ENCODE measurements at regions not wholly inside any gene's neighbourhood (a gene's known extent, or its start where the extent isn't known, plus 50 kb on each side); places are given as distances from the start of the nearest gene placed in this dataset.
"Not testable (repeated sequence)": the region's sequence is repeated elsewhere in the genome, so short reads cannot be mapped to it uniquely, and the experiment has no call there.

- Mint-ChIP-seq H3K4me3 (no peak overlapping the region), H3K9me3 (peaks cover 0 to 39% (median 16%) of the 10 kb centered on the region in 7 donors), H3K27me3 (peaks cover 6% of the 10 kb centered on the region), H3K27ac (no peak overlapping the region), H3K4me1 (no peaks in the 10 kb centered on the region), H3K36me3 (no peaks in the 10 kb centered on the region)
- no peaks in the 10 kb centered on the region for H3K27me3 ChIP-seq (ENCODE audit: control insufficient read depth, insufficient read depth, low read length)
- no peak for ATAC-seq (ENCODE audit: low read depth in 2 of 2)
- peaks cover 10 to 18% of the 10 kb centered on the region in 2 experiments for H3K9me3 ChIP-seq (ENCODE audit: control insufficient read depth in 2 of 2, low read length in 2 of 2)
- H3K4me3 ChIP-seq (ENCODE audit: low read depth, low read length): no peak overlapping the region
- H3K27ac ChIP-seq (ENCODE audit: insufficient read depth, low read length, poor library complexity, severe bottlenecking): no peak overlapping the region
- no peaks in the 10 kb centered on the region for H3K36me3 ChIP-seq (ENCODE audit: control insufficient read depth, insufficient read depth, low read length)
- DNase-seq: no peak
- no peaks in the 10 kb centered on the region for H3K4me1 ChIP-seq (ENCODE audit: control insufficient read depth, insufficient read depth, low read length, poor library complexity, severe bottlenecking)
These were observed 258.9 kb upstream of the OSR1 start for GRCh38 chr2:19617257-19617848.

GRCh38 chr2:19615402-19615801 lies 257.0 kb upstream of the OSR1 start:
- peaks cover 0 to 40% (median 16%) of the 10 kb centered on the region in 7 donors for H3K9me3 Mint-ChIP-seq
- not testable (repeated sequence) for H3K27me3 Mint-ChIP-seq; H3K27ac ChIP-seq (ENCODE audit: insufficient read depth, low read length, poor library complexity, severe bottlenecking)

GRCh38 chr2:19614066-19614465 lies 255.6 kb upstream of the OSR1 start:
- H3K9me3 ChIP-seq (ENCODE audit: control insufficient read depth in 2 of 2, low read length in 2 of 2): peaks cover 10 to 18% of the 10 kb centered on the region in 2 experiments
- Mint-ChIP-seq H3K4me1 (no peaks in the 10 kb centered on the region), H3K9me3 (peaks cover 2 to 40% (median 16%) of the 10 kb centered on the region in 7 donors)

More at GRCh38 chr2:19615402-19615801, 257.0 kb upstream of the OSR1 start:
- not testable (repeated sequence) for DNase-seq; H3K4me3 Mint-ChIP-seq; H3K27ac Mint-ChIP-seq; H3K4me1 ChIP-seq (ENCODE audit: control insufficient read depth, insufficient read depth, low read length, poor library complexity, severe bottlenecking); H3K4me1 Mint-ChIP-seq; H3K36me3 Mint-ChIP-seq; H3K27me3 ChIP-seq (ENCODE audit: control insufficient read depth, insufficient read depth, low read length); ATAC-seq (ENCODE audit: low read depth in 2 of 2); H3K4me3 ChIP-seq (ENCODE audit: low read depth, low read length); H3K36me3 ChIP-seq (ENCODE audit: control insufficient read depth, insufficient read depth, low read length)
- peaks cover 10 to 18% of the 10 kb centered on the region in 2 experiments for H3K9me3 ChIP-seq (ENCODE audit: control insufficient read depth in 2 of 2, low read length in 2 of 2)

GRCh38 chr2:19611491-19612332 lies 253.3 kb upstream of the OSR1 start:
- no peaks in the 10 kb centered on the region for H3K36me3 Mint-ChIP-seq

More at GRCh38 chr2:19614066-19614465, 255.6 kb upstream of the OSR1 start:
- no peaks in the 10 kb centered on the region for H3K27me3 ChIP-seq (ENCODE audit: control insufficient read depth, insufficient read depth, low read length)
- Mint-ChIP-seq H3K27ac (no peak overlapping the region), H3K4me3 (no peak overlapping the region), H3K27me3 (peaks cover 6% of the 10 kb centered on the region), H3K36me3 (no peaks in the 10 kb centered on the region)
- no peaks in the 10 kb centered on the region for H3K36me3 ChIP-seq (ENCODE audit: control insufficient read depth, insufficient read depth, low read length)
- no peak overlapping the region for H3K27ac ChIP-seq (ENCODE audit: insufficient read depth, low read length, poor library complexity, severe bottlenecking)
- ATAC-seq (ENCODE audit: low read depth in 2 of 2) (no peak), DNase-seq (no peak)
- H3K4me3 ChIP-seq (ENCODE audit: low read depth, low read length): no peak overlapping the region
- H3K4me1 ChIP-seq (ENCODE audit: control insufficient read depth, insufficient read depth, low read length, poor library complexity, severe bottlenecking): no peaks in the 10 kb centered on the region

GRCh38 chr2:19609266-19609665 lies 250.8 kb upstream of the OSR1 start:
- H3K4me3 ChIP-seq (ENCODE audit: low read depth, low read length): no peak overlapping the region
- no peaks in the 10 kb centered on the region for H3K36me3 ChIP-seq (ENCODE audit: control insufficient read depth, insufficient read depth, low read length)
- DNase-seq (no peak), ATAC-seq (ENCODE audit: low read depth in 2 of 2) (no peak)
- no peaks in the 10 kb centered on the region for H3K4me1 ChIP-seq (ENCODE audit: control insufficient read depth, insufficient read depth, low read length, poor library complexity, severe bottlenecking)
- Mint-ChIP-seq H3K9me3 (peaks cover 0 to 9% (median 5%) of the 10 kb centered on the region in 7 donors), H3K27me3 (no peaks in the 10 kb centered on the region), H3K4me3 (no peak overlapping the region), H3K27ac (no peak overlapping the region), H3K36me3 (no peaks in the 10 kb centered on the region), H3K4me1 (no peaks in the 10 kb centered on the region)
- H3K27me3 ChIP-seq (ENCODE audit: control insufficient read depth, insufficient read depth, low read length): no peaks in the 10 kb centered on the region
- H3K9me3 ChIP-seq (ENCODE audit: control insufficient read depth in 2 of 2, low read length in 2 of 2): peaks cover 0 to 3% of the 10 kb centered on the region in 2 experiments
- H3K27ac ChIP-seq (ENCODE audit: insufficient read depth, low read length, poor library complexity, severe bottlenecking): no peak overlapping the region

More at GRCh38 chr2:19611491-19612332, 253.3 kb upstream of the OSR1 start:
- ATAC-seq (ENCODE audit: low read depth in 2 of 2) (no peak), DNase-seq (no peak)
- Histone ChIP-seq H3K9me3 (ENCODE audit: control insufficient read depth in 2 of 2, low read length in 2 of 2) (peaks cover 10 to 13% of the 10 kb centered on the region in 2 experiments), H3K36me3 (ENCODE audit: control insufficient read depth, insufficient read depth, low read length) (no peaks in the 10 kb centered on the region), H3K27me3 (ENCODE audit: control insufficient read depth, insufficient read depth, low read length) (no peaks in the 10 kb centered on the region), H3K4me3 (ENCODE audit: low read depth, low read length) (no peak overlapping the region), H3K27ac (ENCODE audit: insufficient read depth, low read length, poor library complexity, severe bottlenecking) (no peak overlapping the region), H3K4me1 (ENCODE audit: control insufficient read depth, insufficient read depth, low read length, poor library complexity, severe bottlenecking) (no peaks in the 10 kb centered on the region)
- Mint-ChIP-seq H3K9me3 (peaks cover 0 to 29% (median 9%) of the 10 kb centered on the region in 7 donors), H3K4me3 (no peak overlapping the region), H3K27me3 (no peaks in the 10 kb centered on the region), H3K4me1 (no peaks in the 10 kb centered on the region), H3K27ac (no peak overlapping the region)

- no peak for DNase-seq
- no peaks in the 10 kb centered on the region for H3K4me1 ChIP-seq (ENCODE audit: control insufficient read depth, insufficient read depth, low read length, poor library complexity, severe bottlenecking)
These were observed 249.7 kb upstream of the OSR1 start for GRCh38 chr2:19607931-19608771.

GRCh38 chr2:19607400-19607799 lies 249.0 kb upstream of the OSR1 start:
- H3K4me3 ChIP-seq (ENCODE audit: low read depth, low read length): no peak overlapping the region
- Mint-ChIP-seq H3K27ac (no peak overlapping the region), H3K4me3 (no peak overlapping the region), H3K36me3 (no peaks in the 10 kb centered on the region), H3K4me1 (no peaks in the 10 kb centered on the region), H3K27me3 (no peaks in the 10 kb centered on the region), H3K9me3 (peaks cover 0 to 6% (median 4%) of the 10 kb centered on the region in 7 donors)
- H3K9me3 ChIP-seq (ENCODE audit: control insufficient read depth in 2 of 2, low read length in 2 of 2): no peaks in the 10 kb centered on the region
- no peaks in the 10 kb centered on the region for H3K4me1 ChIP-seq (ENCODE audit: control insufficient read depth, insufficient read depth, low read length, poor library complexity, severe bottlenecking)
- no peak overlapping the region for H3K27ac ChIP-seq (ENCODE audit: insufficient read depth, low read length, poor library complexity, severe bottlenecking)
- ATAC-seq (ENCODE audit: low read depth in 2 of 2) (no peak), DNase-seq (no peak)
- H3K27me3 ChIP-seq (ENCODE audit: control insufficient read depth, insufficient read depth, low read length): no peaks in the 10 kb centered on the region
- H3K36me3 ChIP-seq (ENCODE audit: control insufficient read depth, insufficient read depth, low read length): no peaks in the 10 kb centered on the region

More at GRCh38 chr2:19607931-19608771, 249.7 kb upstream of the OSR1 start:
- Mint-ChIP-seq H3K9me3 (peaks cover 0 to 6% (median 4%) of the 10 kb centered on the region in 7 donors), H3K27me3 (no peaks in the 10 kb centered on the region), H3K36me3 (no peaks in the 10 kb centered on the region), H3K4me1 (no peaks in the 10 kb centered on the region), H3K4me3 (no peak overlapping the region), H3K27ac (no peak overlapping the region)
- H3K36me3 ChIP-seq (ENCODE audit: control insufficient read depth, insufficient read depth, low read length): no peaks in the 10 kb centered on the region
- no peaks in the 10 kb centered on the region for H3K27me3 ChIP-seq (ENCODE audit: control insufficient read depth, insufficient read depth, low read length)
- no peaks in the 10 kb centered on the region for H3K9me3 ChIP-seq (ENCODE audit: control insufficient read depth in 2 of 2, low read length in 2 of 2)
- ATAC-seq (ENCODE audit: low read depth in 2 of 2): no peak
- no peak overlapping the region for H3K4me3 ChIP-seq (ENCODE audit: low read depth, low read length)
- no peak overlapping the region for H3K27ac ChIP-seq (ENCODE audit: insufficient read depth, low read length, poor library complexity, severe bottlenecking)

Measured in CD4-positive, CD25-positive, alpha-beta regulatory T cell (primary cell).